ENCODE measurements at regions not wholly inside any gene's neighbourhood (a gene's known extent, or its start where the extent isn't known, plus 50 kb on each side); places are given as distances from the start of the nearest gene placed in this dataset.

GRCh38 chr1:42086146-42086545 lies 67.1 kb upstream of the GUCA2B start:
- H3K23ac ChIP-seq (ENCODE audit: insufficient read length, low read depth, low read length): no peak overlapping the region
- no peak overlapping the region for H3K18ac ChIP-seq (ENCODE audit: insufficient read length, low read depth, low read length)
- no peak overlapping the region for H3K27ac Mint-ChIP-seq
- H3K4ac ChIP-seq (ENCODE audit: low read depth, low read length): no peak overlapping the region
- H2BK15ac ChIP-seq (ENCODE audit: low read depth, low read length): no peak overlapping the region
- no peak overlapping the region for H3K9ac ChIP-seq (ENCODE audit: extremely low read depth, insufficient read length, low read length)
- peaks cover 0 to 4% (median 0%) of the 10 kb centered on the region in 3 experiments; a peak in 2 of 7 replicates for H3K36me3 Mint-ChIP-seq (ENCODE audit: insufficient read depth in 1 of 3, low read depth in 3 of 3)
- H3K23me2 ChIP-seq (ENCODE audit: insufficient read length, low read depth, low read length, poor library complexity, severe bottlenecking): no peaks in the 10 kb centered on the region
- H4K5ac ChIP-seq (ENCODE audit: insufficient read length, low read depth, low read length): no peak overlapping the region
- no peak overlapping the region for H3K14ac ChIP-seq (ENCODE audit: insufficient read depth, low read length)
- H2BK20ac ChIP-seq (ENCODE audit: low read depth, low read length, poor library complexity, severe bottlenecking): no peak overlapping the region
- no peak overlapping the region for H3K27ac ChIP-seq (ENCODE audit: insufficient read length, low read depth, low read length)
- H3K4me1 ChIP-seq (ENCODE audit: insufficient read depth, low read length): no peaks in the 10 kb centered on the region; the same call in 1 of the 2 replicates
- no peak overlapping the region for H2BK120ac ChIP-seq (ENCODE audit: low read depth, low read length, poor library complexity, severe bottlenecking)
- H3K4me1 Mint-ChIP-seq: peaks cover 14 to 15% of the 10 kb centered on the region in 2 experiments
- H3K27me3 ChIP-seq (ENCODE audit: insufficient read depth, low read length): no peaks in the 10 kb centered on the region
- H3K4me2 ChIP-seq (ENCODE audit: insufficient read depth, insufficient read length, low read length): no peak overlapping the region
- no peaks in the 10 kb centered on the region for H3K27me3 Mint-ChIP-seq (ENCODE audit: low read depth)
- H4K8ac ChIP-seq (replicated peaks; ENCODE audit: insufficient read length, low read depth, low read length): no peak overlapping the region
- no peaks in the 10 kb centered on the region for H4K20me1 ChIP-seq (ENCODE audit: control insufficient read depth, insufficient read depth, insufficient read length)
- no peak for DNase-seq
- no peak overlapping the region for H3K4me3 Mint-ChIP-seq
- no peak overlapping the region for H2BK5ac ChIP-seq (ENCODE audit: insufficient read length, low read length)
- H3K9me3 Mint-ChIP-seq: peaks cover 4 to 8% of the 10 kb centered on the region in 2 experiments; a peak in 3 of 5 replicates
- H4K91ac ChIP-seq (ENCODE audit: insufficient read length, low read depth, low read length): no peak overlapping the region
- H3K79me1 ChIP-seq (ENCODE audit: insufficient read depth, low read depth, low read length, poor library complexity, severe bottlenecking): no peaks in the 10 kb centered on the region
- no peaks in the 10 kb centered on the region for H3K9me3 ChIP-seq (ENCODE audit: control insufficient read depth, low read depth, low read length)
- H3T11ph ChIP-seq (ENCODE audit: low read length): no peak overlapping the region
- no peak for TF ChIP-seq CTCF (conservative IDR thresholded peaks at IDR 0.05)
- no peak overlapping the region for H3K56ac ChIP-seq (ENCODE audit: insufficient read length, low read depth, low read length)
- no peak overlapping the region for H2AK5ac ChIP-seq (ENCODE audit: insufficient read length, low read length)
- no peaks in the 10 kb centered on the region for H3K79me2 ChIP-seq (ENCODE audit: insufficient read depth, low read length)
- no peak overlapping the region for H2AFZ ChIP-seq (ENCODE audit: low read length)
- H2BK12ac ChIP-seq (ENCODE audit: insufficient read length, low read depth, low read length): no peak overlapping the region

Measured in H9 (cell line).